Cardiac fibroblast (primary cell): ENCODE measurements at regions not wholly inside any gene's neighbourhood (a gene's known extent, or its start where the extent isn't known, plus 50 kb on each side); places are given as distances from the start of the nearest gene placed in this dataset.

Experiments used
- DNase-seq, 2 donors: peaks; one replicate each; pipeline versions ENCODE4 v3.0.0 to v3.0.0-alpha.2; 2010; ENCODE audit warnings: low read depth in 2 of 2
- H3K4me3 ChIP-seq, 2 donors: replicated peaks in 1 of 2; 1 replicate in 1 of 2; 2 replicates in 1 of 2; pipeline ENCODE4 v1.5.1; 2011; ENCODE audit warnings: low read depth in 2 of 2, low read length in 2 of 2, mild to moderate bottlenecking in 2 of 2, moderate library complexity in 1 of 2
- CTCF ChIP-seq: IDR thresholded peaks from one replicate; pipeline ENCODE4 v1.5.1; 2011; ENCODE audit warnings: low read depth, mild to moderate bottlenecking, low read length, inconsistent platforms

- H3K4me3 ChIP-seq, result no peak overlapping the region
- TF ChIP-seq CTCF, result no peak
- no peak for DNase-seq
Measured at GRCh38 chr2:12998685-12999084, 281.9 kb downstream of the TRIB2 start.

GRCh38 chr2:13000664-13001363 is 284.1 kb downstream of the TRIB2 start:
- TF ChIP-seq CTCF, result no peak
- peak; percentile 33 to 63 for DNase-seq
- no peak overlapping the region for H3K4me3 ChIP-seq

- DNase-seq, result no peak
- no peak for TF ChIP-seq CTCF
- H3K4me3 ChIP-seq, result no peak overlapping the region
Measured at GRCh38 chr2:13001408-13001807, 284.7 kb downstream of the TRIB2 start.

GRCh38 chr2:13002536-13003331 is 286.0 kb downstream of the TRIB2 start:
- no peak for DNase-seq
- no peak for TF ChIP-seq CTCF
- H3K4me3 ChIP-seq, result no peak overlapping the region

- TF ChIP-seq CTCF, result no peak
- DNase-seq, result peak; percentile 24 to 26
- H3K4me3 ChIP-seq, result no peak overlapping the region
Measured at GRCh38 chr2:13003500-13003899, 286.8 kb downstream of the TRIB2 start.

- TF ChIP-seq CTCF, result no peak
- DNase-seq, result no peak
- H3K4me3 ChIP-seq, result no peak overlapping the region
Measured at GRCh38 chr2:13005048-13005447, 288.3 kb downstream of the TRIB2 start.
